ENCODE measurements at regions not wholly inside any gene's neighbourhood (a gene's known extent, or its start where the extent isn't known, plus 50 kb on each side); places are given as distances from the start of the nearest gene placed in this dataset.

DNA sequence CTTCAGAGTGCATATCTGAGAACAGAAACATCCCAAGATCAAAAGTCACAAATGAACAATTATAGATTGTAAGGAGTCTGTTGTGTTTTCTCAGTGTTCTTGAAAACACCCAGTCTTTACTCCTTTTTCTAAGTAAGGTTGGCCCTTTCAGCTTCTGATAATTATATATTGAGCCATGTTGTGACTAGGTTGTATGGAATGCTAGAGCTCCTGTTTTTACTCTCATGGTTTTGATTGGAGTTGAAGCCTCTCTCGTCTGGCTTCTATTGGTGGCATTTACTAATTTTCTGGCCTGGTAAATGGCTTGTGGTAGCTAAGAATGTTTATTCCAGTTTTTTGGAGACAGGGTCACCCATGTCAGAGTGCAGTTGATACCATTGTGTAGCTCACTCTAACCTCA is 84.7 kb downstream of the NDUFS5 start:
- intact Hi-C loops (cut with micrococcal nuclease): no loop called here
- no peaks in the 10 kb centered on the region for H3K27me3 ChIP-seq (ENCODE audit: control insufficient read depth in 2 of 2, insufficient read depth in 2 of 2, low read length in 2 of 2)

DNA sequence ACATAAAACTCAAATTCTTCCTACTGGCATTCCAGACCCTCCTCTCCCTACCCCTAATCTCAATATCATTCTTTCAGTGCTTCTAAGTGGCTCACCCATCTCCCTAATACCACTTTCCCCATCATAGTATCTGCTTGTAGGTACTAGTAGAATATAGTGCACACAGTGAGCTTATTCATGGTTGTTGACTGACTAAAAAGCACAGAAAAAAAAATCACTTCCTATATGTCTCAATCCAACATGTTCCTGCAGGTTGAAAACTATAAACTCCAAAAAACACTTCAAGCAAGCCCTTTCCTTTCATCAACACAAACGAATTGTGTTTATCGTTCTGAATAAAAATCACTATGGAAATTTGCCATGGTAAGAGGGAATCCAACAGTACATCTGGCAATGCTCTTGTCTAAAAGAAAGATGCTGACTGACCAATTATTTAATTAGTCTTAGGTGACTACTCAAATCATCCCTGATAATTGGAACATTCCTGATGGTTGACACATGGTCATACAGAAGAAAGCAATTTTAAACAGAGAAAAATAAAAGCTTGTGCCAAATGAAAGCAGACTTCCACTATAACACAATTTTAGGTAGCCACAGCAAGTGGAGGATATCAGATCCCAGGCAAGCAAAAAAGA is 87.1 kb downstream of the NDUFS5 start:
- 56% methylated on average over 2 of the region's 2 CpGs for WGBS (ENCODE audit: insufficient coverage, low coverage, missing lambda C conversion rate)
- H3K27me3 ChIP-seq (ENCODE audit: control insufficient read depth in 2 of 2, insufficient read depth in 2 of 2, low read length in 2 of 2): no peaks in the 10 kb centered on the region
- no peaks in the 10 kb centered on the region for H3K36me3 ChIP-seq (ENCODE audit: control insufficient read depth, insufficient read depth, low read length)
- ATAC-seq (no peak), DNase-seq (ENCODE audit: extremely low read depth in 1 of 4, low spot score in 3 of 4) (no peak), FAIRE-seq (no peak)
- intact Hi-C loops (cut with micrococcal nuclease) (no loop called here), in situ Hi-C loops (cut with MboI) (no loop called here)
- H3K9me1 ChIP-seq (ENCODE audit: control insufficient read depth, insufficient read depth, low read length): no peaks in the 10 kb centered on the region
- peaks cover 26 to 48% of the 10 kb centered on the region in 2 experiments for H3K4me1 ChIP-seq (replicated peaks in 1 of 2; ENCODE audit: control insufficient read depth in 2 of 2, insufficient read depth in 2 of 2, low read length in 2 of 2)
- no TSS peak for BruUV-seq (replicated peaks)
- H3K4me2 ChIP-seq (ENCODE audit: insufficient read depth, low read length): no peak overlapping the region
- H3K9ac ChIP-seq (ENCODE audit: insufficient read depth in 1 of 2, low read depth in 2 of 2, low read length in 2 of 2): no peak overlapping the region
- no peaks in the 10 kb centered on the region for H3K9me3 ChIP-seq (replicated peaks; ENCODE audit: control insufficient read depth, insufficient read depth, low read depth, low read length)
- ChIA-PET CTCF (ENCODE audit: low intra/inter-chr PET ratio) (no interaction called here), POLR2A (interaction anchor here (1.1 to 2.4 kb wide), 4 partner anchors 7 to 71 kb away, joined by 3 to 9 read pairs (median 3); no protein-coding TSS in a partner anchor)
- H3K27ac ChIP-seq (ENCODE audit: extremely low read depth, low read depth, low read length): no peak overlapping the region
- TF ChIP-seq TRIM28 (IDR thresholded peaks at IDR 0.05): no peak
- TF ChIP-seq ZNF316 (IDR thresholded peaks at IDR 0.05): peak; percentile 65; the same call in 1 of the 2 replicates
- peaks cover 51% of the 10 kb centered on the region for H3K79me2 ChIP-seq (ENCODE audit: control insufficient read depth, insufficient read depth, low read length)
- H2AFZ ChIP-seq (ENCODE audit: low read depth, low read length): no peak overlapping the region
- H4K20me1 ChIP-seq (replicated peaks; ENCODE audit: control insufficient read depth, insufficient read depth, low read length): 0 out of 2 replicates have a peak, but pooled peaks cover 3% of the 10 kb centered on the region
- no peak overlapping the region for H3K4me3 ChIP-seq

More for the DNA sequence above, 84.7 kb downstream of the NDUFS5 start:
- WGBS (ENCODE audit: insufficient coverage, low coverage, missing lambda C conversion rate): 75% methylated on average over 1 of the region's 1 CpG
- CTCF ChIA-PET (ENCODE audit: low intra/inter-chr PET ratio): no interaction called here
- H3K27ac ChIP-seq (ENCODE audit: extremely low read depth, low read depth, low read length): no peak overlapping the region
- H4K20me1 ChIP-seq (replicated peaks; ENCODE audit: control insufficient read depth, insufficient read depth, low read length): 0 out of 2 replicates have a peak, but pooled peaks cover 3% of the 10 kb centered on the region
- no peaks in the 10 kb centered on the region for H3K36me3 ChIP-seq (ENCODE audit: control insufficient read depth, insufficient read depth, low read length)
- H3K9ac ChIP-seq (ENCODE audit: insufficient read depth in 1 of 2, low read depth in 2 of 2, low read length in 2 of 2): no peak overlapping the region
- H3K4me3 ChIP-seq: no peak overlapping the region
- in situ Hi-C loops (cut with MboI): no loop called here
- POLR2A ChIA-PET: interaction anchor here (0.8 to 1.6 kb wide), 4 partner anchors 19 to 148 kb away, joined by 3 to 5 read pairs (median 4); no protein-coding TSS in a partner anchor
- no peaks in the 10 kb centered on the region for H3K9me1 ChIP-seq (ENCODE audit: control insufficient read depth, insufficient read depth, low read length)
- no peak overlapping the region for H2AFZ ChIP-seq (ENCODE audit: low read depth, low read length)
- no peaks in the 10 kb centered on the region for H3K9me3 ChIP-seq (replicated peaks; ENCODE audit: control insufficient read depth, insufficient read depth, low read depth, low read length)
- H3K4me1 ChIP-seq (replicated peaks in 1 of 2; ENCODE audit: control insufficient read depth in 2 of 2, insufficient read depth in 2 of 2, low read length in 2 of 2): peaks cover 18 to 44% of the 10 kb centered on the region in 2 experiments
- TF ChIP-seq FOXK2 (conservative IDR thresholded peaks at IDR 0.05 in 1 of 2, IDR thresholded peaks at IDR 0.05 in 1 of 2; ENCODE audit: low read depth in 2 of 2): no peak
- no peak for TF ChIP-seq STAT5B (CRISPR knock-in tag; IDR thresholded peaks at IDR 0.05)
- TF ChIP-seq, protein P1, sequence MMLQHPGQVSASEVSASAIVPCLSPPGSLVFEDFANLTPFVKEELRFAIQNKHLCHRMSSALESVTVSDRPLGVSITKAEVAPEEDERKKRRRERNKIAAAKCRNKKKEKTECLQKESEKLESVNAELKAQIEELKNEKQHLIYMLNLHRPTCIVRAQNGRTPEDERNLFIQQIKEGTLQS (IDR thresholded peaks at IDR 0.05): 0 out of 2 replicates have a peak, but pooled peaks have one; percentile 3
- TF ChIP-seq, protein P1 (CRISPR knock-in tag; conservative IDR thresholded peaks at IDR 0.05): no peak
- DNase-seq (ENCODE audit: extremely low read depth in 1 of 4, low spot score in 3 of 4) (no peak), ATAC-seq (no peak), FAIRE-seq (no peak)
- no TSS peak for BruUV-seq (replicated peaks)
- H3K79me2 ChIP-seq (ENCODE audit: control insufficient read depth, insufficient read depth, low read length): peaks cover 51% of the 10 kb centered on the region
- H3K4me2 ChIP-seq (ENCODE audit: insufficient read depth, low read length): no peak overlapping the region
